ENCODE measurements at regions not wholly inside any gene's neighbourhood (a gene's known extent, or its start where the extent isn't known, plus 50 kb on each side); places are given as distances from the start of the nearest gene placed in this dataset.
"Not testable (repeated sequence)": the region's sequence is repeated elsewhere in the genome, so short reads cannot be mapped to it uniquely, and the experiment has no call there.

- no peak for TF ChIP-seq CUX1 (IDR thresholded peaks at IDR 0.05; ENCODE audit: insufficient replicate concordance, low read depth, low read length)
- no peak for TF ChIP-seq RELB (IDR thresholded peaks at IDR 0.05; ENCODE audit: low read depth)
- no peak for TF ChIP-seq EGR1 (IDR thresholded peaks at IDR 0.05; ENCODE audit: borderline replicate concordance in 1 of 2, low read depth in 2 of 2, low read length in 2 of 2)
Observed at GRCh38 chr1:164165466-164165865, 393.5 kb upstream of the PBX1 start (continued).

- SMC1A ChIA-PET (ENCODE audit: uncharacterized antibody, unreplicated experiment), result interaction anchor here (0.7 kb wide), 1 partner anchor 33 kb away, joined by 3 read pairs; no protein-coding TSS in a partner anchor
- H3K4me2 ChIP-seq (ENCODE audit: control insufficient read depth, insufficient read depth); H3K4me3 ChIP-seq; H2AFZ ChIP-seq (ENCODE audit: control insufficient read depth, low read depth, low read length); H4K20me1 ChIP-seq (ENCODE audit: control insufficient read depth, insufficient read depth); BruUV-seq (replicated peaks); in situ Hi-C loops (cut with MboI); FAIRE-seq; intact Hi-C loops (cut with micrococcal nuclease; ENCODE audit: unreplicated experiment); H3K27me3 ChIP-seq (replicated peaks in 1 of 2; ENCODE audit: control insufficient read depth in 2 of 2, insufficient read depth in 2 of 2, low read length in 1 of 2); H3K4me1 ChIP-seq (ENCODE audit: control insufficient read depth, insufficient read depth, low read length); ATAC-seq; H3K27ac ChIP-seq (ENCODE audit: control insufficient read depth, insufficient read depth); H3K9me3 ChIP-seq (replicated peaks; ENCODE audit: control insufficient read depth, insufficient read depth, low read length); CTCF ChIA-PET; RAD21 ChIA-PET (ENCODE audit: unreplicated experiment); H3K36me3 ChIP-seq (ENCODE audit: control insufficient read depth in 2 of 2, insufficient read depth in 2 of 2, low read length in 1 of 2); H3K79me2 ChIP-seq (ENCODE audit: control insufficient read depth, insufficient read depth, low read length); H3K9ac ChIP-seq (ENCODE audit: control insufficient read depth, insufficient read depth, low read length); DNase-seq (ENCODE audit: low read depth, low spot score); POLR2A ChIA-PET: not testable (repeated sequence)
- 16% methylated on average over 6 of the region's 6 CpGs for WGBS (ENCODE audit: insufficient coverage, insufficient replicate concordance, low lambda C conversion rate, missing lambda C conversion rate)
Observed at GRCh38 chr1:164166454-164166853, 392.5 kb upstream of the PBX1 start.
